GM23338 (cell line): ENCODE measurements at regions not wholly inside any gene's neighbourhood (a gene's known extent, or its start where the extent isn't known, plus 50 kb on each side); places are given as distances from the start of the nearest gene placed in this dataset.

Experiments
- ATAC-seq: fragments of 200-7000 bp; cut with Tn5 transposase; 3 replicates; pipeline ENCODE4 v1.9.1; 2020
- DNase-seq: peaks from one replicate; pipeline ENCODE4 v3.0.0-alpha.2; 2015; ENCODE audit warnings: low spot score
- H2AFZ ChIP-seq: fragments of 200-600 bp; sonication (generic); 2 replicates; pipeline ENCODE4 v1.8.0; 2016; ENCODE audit warnings: antibody characterized with exemption, mild to moderate bottlenecking, moderate library complexity
- H3F3A ChIP-seq: fragments of 200-600 bp; sonication (generic); replicated peaks from 2 replicates; pipeline ENCODE4 v1.8.0; 2017; ENCODE audit warnings: antibody characterized with exemption, mixed run types, low read depth
- H3K27ac ChIP-seq: fragments of 200-600 bp; sonication (generic); 2 replicates; pipeline ENCODE4 v1.6.1; 2016; ENCODE audit warnings: low read depth
- H3K27me3 ChIP-seq: fragments of 200-600 bp; sonication (generic); 2 replicates; pipeline ENCODE4 v1.8.0; 2016; ENCODE audit warnings: mild to moderate bottlenecking, mixed run types, moderate library complexity; ENCODE audit not compliant: insufficient read depth
- H3K36me3 ChIP-seq: fragments of 200-600 bp; sonication (generic); 2 replicates; pipeline ENCODE4 v1.8.0; 2016; ENCODE audit warnings: mild to moderate bottlenecking; ENCODE audit not compliant: insufficient read depth
- H3K4me1 ChIP-seq: fragments of 200-600 bp; sonication (generic); 2 replicates; pipeline ENCODE4 v1.8.0; 2016; ENCODE audit warnings: mild to moderate bottlenecking, moderate library complexity; ENCODE audit not compliant: insufficient read depth
- H3K4me2 ChIP-seq: fragments of 200-600 bp; sonication (generic); 2 replicates; pipeline ENCODE4 v1.7.1; 2017; ENCODE audit warnings: mixed run types
- H3K4me3 ChIP-seq: fragments of 200-600 bp; sonication (generic); 2 replicates; pipeline ENCODE4 v1.6.1; 2016; ENCODE audit warnings: mixed run types
- H3K79me2 ChIP-seq: fragments of 200-600 bp; sonication (generic); replicated peaks from 2 replicates; pipeline ENCODE4 v1.8.0; 2017; ENCODE audit warnings: mild to moderate bottlenecking; ENCODE audit not compliant: insufficient read depth
- H3K9me2 ChIP-seq: fragments of 200-600 bp; sonication (generic); 2 replicates; pipeline ENCODE4 v1.8.0; 2017; ENCODE audit not compliant: insufficient read depth
- H4K20me1 ChIP-seq: fragments of 200-600 bp; sonication (generic); replicated peaks from 2 replicates; pipeline ENCODE4 v1.8.0; 2017; ENCODE audit warnings: mild to moderate bottlenecking; ENCODE audit not compliant: insufficient read depth
- H3K27ac Mint-ChIP-seq: 2 replicates; pipeline ENCODE4 v1.8.0; 2020; ENCODE audit warnings: inconsistent platforms, mild to moderate bottlenecking, moderate library complexity, mixed read lengths
- H3K27me3 Mint-ChIP-seq: 3 replicates; pipeline ENCODE4 v1.8.0; 2022; ENCODE audit warnings: low read depth, mild to moderate bottlenecking, moderate library complexity, mixed read lengths, inconsistent platforms; ENCODE audit not compliant: insufficient read depth, poor library complexity
- H3K36me3 Mint-ChIP-seq: 3 replicates; pipeline ENCODE4 v1.8.0; 2021; ENCODE audit warnings: low read depth, mild to moderate bottlenecking, inconsistent platforms, moderate library complexity, mixed read lengths
- H3K4me1 Mint-ChIP-seq: 3 replicates; pipeline ENCODE4 v1.8.0; 2020; ENCODE audit warnings: mild to moderate bottlenecking, inconsistent platforms, mixed read lengths
- H3K4me3 Mint-ChIP-seq: 3 replicates; pipeline ENCODE4 v1.8.0; 2021; ENCODE audit warnings: moderate library complexity, mild to moderate bottlenecking, inconsistent platforms, mixed read lengths
- H3K9me3 Mint-ChIP-seq: 3 replicates; pipeline ENCODE4 v1.8.0; 2020; ENCODE audit warnings: moderate library complexity, mild to moderate bottlenecking, inconsistent platforms, mixed read lengths
- CREB1 ChIP-seq: fragments of 250-450 bp; sonication (Bioruptor Pico); IDR thresholded peaks from 2 replicates; pipeline ENCODE4 v1.5.0; 2020; ENCODE audit warnings: low read depth, mild to moderate bottlenecking, moderate library complexity
- CTCF ChIP-seq, 2 experiments: fragments of 200-600 bp in 1 of 2; sonication (generic) in 1 of 2; conservative IDR thresholded peaks; 2 replicates each; pipeline versions ENCODE4 v1.5.1 to v1.6.1; 2016 to 2017; ENCODE audit warnings: antibody characterized with exemption in 2 of 2, low read depth in 2 of 2, mild to moderate bottlenecking in 2 of 2, moderate library complexity in 1 of 2
- ETS1 ChIP-seq: IDR thresholded peaks from 2 replicates; pipeline ENCODE4 v1.6.1; 2016; ENCODE audit warnings: antibody characterized with exemption
- EZH2 ChIP-seq: fragments of 200-600 bp; sonication (generic); IDR thresholded peaks from one replicate; pipeline ENCODE4 v1.8.0; 2017; ENCODE audit warnings: antibody characterized with exemption, mild to moderate bottlenecking, low read depth; ENCODE audit not compliant: unreplicated experiment
- EZH2phosphoT487 ChIP-seq: fragments of 200-600 bp; sonication (generic); IDR thresholded peaks from one replicate; pipeline ENCODE4 v1.8.1; 2018; ENCODE audit warnings: antibody characterized with exemption; ENCODE audit not compliant: unreplicated experiment
- JUNB ChIP-seq: IDR thresholded peaks from one replicate; pipeline ENCODE4 v1.6.1; 2016; ENCODE audit warnings: antibody characterized with exemption; ENCODE audit not compliant: unreplicated experiment
- NANOG ChIP-seq: IDR thresholded peaks from 2 replicates; pipeline ENCODE4 v1.6.1; 2016; ENCODE audit warnings: antibody characterized with exemption, borderline replicate concordance
- REST ChIP-seq: IDR thresholded peaks from one replicate; pipeline ENCODE4 v1.6.1; 2018; ENCODE audit warnings: antibody characterized with exemption; ENCODE audit not compliant: unreplicated experiment
- STAT1 ChIP-seq: IDR thresholded peaks from one replicate; pipeline ENCODE4 v1.6.1; 2016; ENCODE audit warnings: antibody characterized with exemption; ENCODE audit not compliant: unreplicated experiment
- ZNF114 ChIP-seq: fragments of 250-450 bp; sonication (Bioruptor Pico); IDR thresholded peaks from 2 replicates; pipeline ENCODE4 v1.5.0; 2020; ENCODE audit warnings: mild to moderate bottlenecking, moderate library complexity
- ZNF331 ChIP-seq: fragments of 250-450 bp; sonication (Bioruptor Pico); IDR thresholded peaks from 2 replicates; pipeline ENCODE4 v1.5.0; 2020; ENCODE audit warnings: low read depth, mild to moderate bottlenecking, moderate library complexity

- TF ChIP-seq REST, result no peak
- TF ChIP-seq ZNF331, result no peak
- TF ChIP-seq EZH2, result no peak
- TF ChIP-seq STAT1, result no peak
- TF ChIP-seq NANOG, result no peak
- TF ChIP-seq ETS1, result no peak
- TF ChIP-seq CREB1 (CRISPR knock-in tag), result no peak
- no peak for TF ChIP-seq EZH2phosphoT487
- no peak for TF ChIP-seq ZNF114 (CRISPR knock-in tag)
These were observed 52.8 kb upstream of the PTER start (continued) for GRCh38 chr10:16384021-16384420.

- H2AFZ ChIP-seq, result peak overlapping the region; percentile 2; the same call in 1 of the 2 replicates
- Mint-ChIP-seq H3K36me3 (peaks cover 2% of the 10 kb centered on the region; the same call in 1 of the 3 replicates), H3K4me1 (peaks cover 33% of the 10 kb centered on the region), H3K4me3 (peak overlapping the region; percentile 61), H3K27me3 (peaks cover 11% of the 10 kb centered on the region), H3K9me3 (0 out of 3 replicates have a peak, but pooled peaks cover 2% of the 10 kb centered on the region), H3K27ac (peak overlapping the region; percentile 95)
- no peaks in the 10 kb centered on the region for H3K27me3 ChIP-seq
- H3K4me3 ChIP-seq, result no peak overlapping the region
- H4K20me1 ChIP-seq, result no peaks in the 10 kb centered on the region
- no peaks in the 10 kb centered on the region for H3F3A ChIP-seq
- peak overlapping the region; percentile 11; the same call in 1 of the 2 replicates for H3K27ac ChIP-seq
- H3K36me3 ChIP-seq, result no peaks in the 10 kb centered on the region
- H3K4me2 ChIP-seq, result peak overlapping the region; percentile 42; the same call in 1 of the 2 replicates
- H3K4me1 ChIP-seq, result peaks cover 28% of the 10 kb centered on the region
- DNase-seq (peak; percentile 66), ATAC-seq (peak; percentile 89)
- no peaks in the 10 kb centered on the region for H3K9me2 ChIP-seq
- H3K79me2 ChIP-seq, result no peaks in the 10 kb centered on the region
- TF ChIP-seq JUNB, result no peak
- TF ChIP-seq ZNF114 (CRISPR knock-in tag), result peak; percentile 30; the same call in 1 of the 2 replicates
- no peak for TF ChIP-seq REST
- TF ChIP-seq ETS1, result no peak
- no peak for TF ChIP-seq CTCF (conservative IDR thresholded peaks at IDR 0.05; ENCODE audit: low read depth in 2 of 2)
- peak; percentile 38; the same call in 1 of the 2 replicates for TF ChIP-seq NANOG
- no peak for TF ChIP-seq STAT1
- no peak for TF ChIP-seq EZH2
- TF ChIP-seq ZNF331, result no peak
- TF ChIP-seq EZH2phosphoT487, result no peak
These were observed 50.0 kb upstream of the PTER start for GRCh38 chr10:16386855-16387254.
